ENCODE measurements at regions not wholly inside any gene's neighbourhood (a gene's known extent, or its start where the extent isn't known, plus 50 kb on each side); places are given as distances from the start of the nearest gene placed in this dataset.
"Not testable (repeated sequence)": the region's sequence is repeated elsewhere in the genome, so short reads cannot be mapped to it uniquely, and the experiment has no call there.

- DNase-seq: no peak
Observed at GRCh38 chr4:57374866-57375595, 264.8 kb upstream of the IGFBP7 start.

DNA sequence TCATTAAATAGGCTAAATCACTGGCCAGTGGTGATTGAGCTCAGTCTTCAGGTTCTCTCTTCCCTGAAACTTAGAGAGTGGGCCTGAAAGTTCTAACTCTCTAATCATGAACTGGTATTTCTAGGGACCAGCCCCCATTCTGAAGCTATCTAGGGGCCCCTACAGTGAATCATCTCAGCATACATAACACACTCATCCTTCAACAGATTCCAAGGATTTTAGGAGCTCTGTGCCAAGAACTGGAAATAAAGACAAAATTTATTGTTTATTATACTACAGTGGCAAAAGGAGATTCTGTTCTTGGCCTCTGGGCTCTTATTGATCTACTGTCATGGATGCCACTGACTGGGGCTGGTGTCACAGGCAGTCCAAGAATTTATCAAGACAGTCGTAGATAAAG, 263.8 kb upstream of the IGFBP7 start:
- DNase-seq: no peak

DNA sequence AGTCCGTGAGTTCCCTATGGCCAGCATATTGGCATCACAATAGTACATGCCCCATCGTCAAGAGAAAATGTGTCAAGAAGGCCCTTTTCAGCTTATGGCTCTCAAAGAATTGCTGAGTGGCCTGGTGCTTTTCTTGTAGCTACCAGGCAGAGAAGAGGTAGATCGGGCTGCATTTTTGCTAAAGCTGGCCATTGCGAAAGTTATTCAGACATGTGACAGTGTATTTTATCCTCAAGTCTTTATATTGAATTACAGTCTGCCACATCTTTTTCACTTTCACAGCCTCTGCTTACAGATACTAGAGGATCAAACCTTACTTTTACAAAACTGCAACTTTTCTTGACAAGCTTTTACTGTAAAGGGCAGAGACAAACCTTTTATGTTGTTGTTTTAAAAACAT, 261.5 kb upstream of the IGFBP7 start:
- DNase-seq: no peak

GRCh38 chr4:57370691-57371090, 260.5 kb upstream of the IGFBP7 start:
- no peak for DNase-seq

- DNase-seq: no peak
Observed at GRCh38 chr4:57369446-57369845, 259.3 kb upstream of the IGFBP7 start.

DNA sequence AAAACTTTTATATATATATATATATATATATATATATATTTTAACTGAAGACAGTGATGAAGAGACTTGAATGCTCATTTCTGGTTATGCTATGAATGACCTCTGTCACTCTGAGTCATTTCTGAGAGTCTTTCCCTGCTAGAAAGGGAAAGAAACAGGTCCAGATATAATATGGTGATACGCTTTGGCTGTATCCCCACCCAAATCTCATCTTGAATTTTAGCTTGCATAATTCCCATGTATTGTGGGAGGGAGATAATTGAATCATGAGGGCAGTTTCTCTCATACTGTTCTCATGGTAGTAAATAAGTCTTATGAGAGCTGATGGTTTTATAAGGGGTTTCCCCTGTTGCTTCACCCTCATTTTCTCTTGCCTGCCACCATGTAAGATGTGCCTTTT, 254.1 kb upstream of the IGFBP7 start:
- DNase-seq: no peak

DNA sequence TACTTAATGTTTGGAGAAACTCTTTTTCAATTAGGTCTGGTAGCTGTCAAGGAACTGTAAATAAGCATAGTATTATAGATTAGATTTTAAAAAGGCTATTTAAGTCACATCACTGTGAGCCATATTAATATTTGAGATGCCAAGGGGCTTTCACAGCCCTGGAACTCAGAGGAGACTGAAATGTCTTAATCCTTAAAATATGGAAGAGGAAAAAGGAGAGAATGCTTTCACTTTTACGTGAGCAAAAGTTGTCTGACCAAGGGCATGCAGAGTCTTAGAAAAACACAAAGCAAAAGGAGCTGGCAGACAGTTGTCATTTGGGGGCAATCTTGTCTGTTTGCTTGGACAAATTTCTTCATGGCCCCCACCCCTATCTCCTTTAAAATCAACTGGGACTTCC, 253.2 kb upstream of the IGFBP7 start:
- no peak for DNase-seq

- DNase-seq: no peak
Observed at GRCh38 chr4:57360681-57361080, 250.5 kb upstream of the IGFBP7 start.

- DNase-seq: no peak
Observed at GRCh38 chr4:57355101-57355665, 245.0 kb upstream of the IGFBP7 start.

DNA sequence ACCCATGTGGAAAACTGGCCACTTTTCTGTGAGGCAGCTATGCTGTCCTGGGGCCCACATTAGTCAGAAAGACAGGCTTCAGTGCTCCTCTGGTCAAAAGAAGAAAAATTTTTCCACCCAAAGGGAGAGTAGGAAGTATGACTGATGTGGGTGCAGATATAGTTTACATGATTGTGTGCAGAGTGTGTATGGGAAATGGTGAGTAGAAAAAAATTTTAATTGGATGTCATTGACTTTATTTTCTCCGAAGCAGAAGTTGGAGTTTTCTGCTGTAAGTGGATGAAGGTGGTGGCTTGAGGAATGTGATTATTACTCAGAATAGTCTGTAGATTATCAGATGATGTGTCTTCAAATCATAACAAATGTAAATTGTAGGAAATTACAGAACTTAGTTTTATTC, 241.5 kb upstream of the IGFBP7 start:
- no peak for DNase-seq

GRCh38 chr4:57344296-57344695, 234.1 kb upstream of the IGFBP7 start:
- DNase-seq: no peak

DNA sequence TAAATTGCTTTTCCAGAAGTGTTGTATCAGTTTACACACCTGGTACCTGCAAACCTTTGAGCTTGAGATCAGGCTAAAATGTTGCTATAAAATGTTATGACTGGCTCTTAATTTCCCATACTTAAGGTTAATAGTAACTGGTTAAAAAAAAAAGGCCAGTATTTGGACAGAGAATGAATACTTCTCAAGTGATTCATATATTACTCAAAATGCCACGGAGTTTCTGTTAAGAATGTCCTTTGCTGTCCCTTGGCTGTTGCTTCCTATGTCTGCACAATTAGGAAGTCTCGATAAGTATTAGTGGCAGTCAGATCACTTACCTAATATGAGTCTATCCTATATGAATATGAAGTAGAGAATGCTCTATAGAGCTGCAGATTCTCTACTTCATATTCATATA, 232.2 kb upstream of the IGFBP7 start:
- DNase-seq: no peak

- DNase-seq: not testable (repeated sequence)
Observed at GRCh38 chr4:57338861-57339260, 228.7 kb upstream of the IGFBP7 start.

GRCh38 chr4:57333684-57334083, 223.5 kb upstream of the IGFBP7 start:
- no peak for DNase-seq

- DNase-seq: no peak
Observed at GRCh38 chr4:57331959-57332358, 221.8 kb upstream of the IGFBP7 start.

DNA sequence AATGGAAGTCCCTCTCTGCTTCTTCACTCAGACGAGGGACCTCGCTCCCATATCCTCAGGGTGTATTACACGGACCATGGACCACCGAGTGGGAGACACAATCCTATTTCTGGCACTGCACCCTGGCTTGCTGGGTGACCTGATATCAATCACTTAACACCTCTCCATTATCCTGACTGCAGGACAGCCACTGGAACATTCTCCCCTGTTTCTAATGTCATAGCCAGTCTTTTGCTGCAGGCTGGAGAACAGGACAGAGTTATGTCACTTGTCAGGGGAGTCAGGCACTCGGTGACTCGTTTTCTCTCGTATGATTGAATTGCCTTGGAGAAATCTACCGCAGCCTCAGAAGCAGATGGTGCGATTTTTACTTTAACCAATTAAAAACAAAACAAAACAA, 219.1 kb upstream of the IGFBP7 start:
- DNase-seq: no peak

- DNase-seq: no peak
Observed at GRCh38 chr4:57324673-57325307, 214.6 kb upstream of the IGFBP7 start.

DNA sequence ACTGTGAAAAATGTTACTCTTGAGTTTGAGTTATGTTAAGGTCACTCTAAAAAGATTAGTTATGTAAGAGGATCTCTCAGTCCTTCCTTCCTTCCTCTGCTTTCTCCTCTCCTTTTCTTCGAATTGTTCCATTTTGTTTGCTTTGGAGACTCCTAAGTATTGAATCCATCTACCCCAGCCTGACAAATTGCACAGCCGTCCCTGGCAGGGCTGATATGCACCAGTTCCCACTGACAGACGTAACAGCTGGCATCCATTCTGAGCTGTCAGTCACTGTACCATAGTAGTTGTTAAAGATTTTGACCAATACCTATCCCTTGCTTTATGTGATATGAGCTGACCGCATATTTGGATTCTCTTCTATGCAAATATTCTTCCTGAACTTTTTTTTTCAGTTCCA, 210.7 kb upstream of the IGFBP7 start:
- no peak for DNase-seq

GRCh38 chr4:57320217-57320616, 210.0 kb upstream of the IGFBP7 start:
- no peak for DNase-seq

DNA sequence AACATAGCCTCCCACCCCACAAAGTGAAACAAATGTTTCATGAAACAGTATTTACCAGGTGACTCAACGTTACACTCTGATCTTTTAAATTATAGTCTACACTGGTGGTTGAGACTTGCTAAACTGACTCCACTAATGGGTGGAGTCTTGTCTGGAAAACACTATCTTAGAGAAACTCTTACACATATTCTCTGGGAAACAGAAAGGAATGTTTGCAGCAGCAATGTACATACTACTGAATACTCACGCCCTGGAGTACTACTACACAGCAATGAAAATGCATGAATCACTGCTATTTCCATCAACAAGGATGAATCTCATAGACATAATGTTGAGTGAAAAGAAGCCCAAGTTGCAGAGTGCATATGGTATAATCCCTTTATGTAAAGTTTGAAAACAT, 208.5 kb upstream of the IGFBP7 start:
- DNase-seq: no peak

DNA sequence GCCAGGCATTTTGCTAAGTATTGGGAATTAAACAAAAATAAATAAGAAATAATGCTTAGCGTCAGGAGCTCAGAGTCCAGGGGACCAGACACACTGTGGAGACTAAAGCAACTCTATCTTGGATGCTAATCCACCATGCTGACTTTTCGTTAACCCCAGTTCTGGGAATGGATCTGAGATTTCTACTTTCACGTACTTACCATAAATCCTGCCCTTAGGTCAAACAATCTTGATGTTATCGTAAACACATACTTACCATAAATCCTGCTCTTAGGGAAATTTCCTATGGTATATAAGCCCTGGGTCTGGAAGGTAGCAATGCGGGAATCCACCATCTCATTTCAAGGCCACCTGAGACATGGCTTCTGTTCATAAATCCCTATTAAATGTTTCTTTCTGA, 204.5 kb upstream of the IGFBP7 start:
- DNase-seq: no peak

DNA sequence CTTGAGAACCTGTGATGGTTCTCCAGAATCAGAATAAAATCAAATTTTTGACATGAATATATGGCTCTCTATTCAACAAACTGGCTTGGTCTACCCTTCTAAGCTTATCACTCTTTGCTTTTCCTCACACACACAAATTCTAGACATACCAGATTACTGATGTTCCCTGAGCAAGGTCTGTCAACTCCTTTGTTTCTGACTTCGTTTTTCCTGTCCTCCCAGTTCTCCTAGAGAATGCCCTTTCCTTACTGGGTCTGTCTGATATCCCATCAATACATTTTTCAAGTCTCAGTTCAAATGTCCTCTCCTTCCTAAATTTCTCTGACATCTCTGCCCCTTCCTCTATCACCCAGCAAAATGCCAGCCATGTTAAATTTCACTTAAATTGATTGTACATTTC, 202.1 kb upstream of the IGFBP7 start:
- no peak for DNase-seq

- no peak for DNase-seq
Observed at GRCh38 chr4:57309658-57310057, 199.5 kb upstream of the IGFBP7 start.

GRCh38 chr4:57308301-57308700, 198.1 kb upstream of the IGFBP7 start:
- DNase-seq: no peak

GRCh38 chr4:57305836-57306235, 195.7 kb upstream of the IGFBP7 start:
- no peak for DNase-seq

Data from activated naive CD4-positive, alpha-beta T cell (primary cell).